Putamen (tissue), 1 donor: ENCODE measurements at regions not wholly inside any gene's neighbourhood (a gene's known extent, or its start where the extent isn't known, plus 50 kb on each side); places are given as distances from the start of the nearest gene placed in this dataset.

Source experiments
- DNase-seq: peaks from one replicate; pipeline ENCODE4 v3.0.0-alpha.2; 2016; ENCODE audit warnings: low spot score

DNA sequence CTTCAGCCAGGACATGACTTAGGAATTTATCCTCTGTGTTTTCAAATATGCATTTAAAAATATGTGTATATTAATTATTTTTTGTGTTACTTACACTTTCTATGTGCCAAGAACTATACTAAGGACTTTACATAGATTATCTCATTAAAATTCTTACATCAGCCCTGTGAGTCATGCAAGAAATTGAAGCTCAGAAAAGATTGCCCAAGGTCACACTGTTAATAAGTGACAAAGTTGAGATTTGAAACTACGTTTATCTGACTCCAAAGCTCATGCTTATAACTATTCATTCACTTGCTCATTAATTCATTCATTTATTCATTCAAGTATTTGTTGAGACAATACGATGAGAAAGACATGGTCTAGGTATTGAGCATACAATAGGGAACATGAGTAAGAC lies 62.9 kb upstream of the CHRDL1 start:
- DNase-seq: no peak

DNA sequence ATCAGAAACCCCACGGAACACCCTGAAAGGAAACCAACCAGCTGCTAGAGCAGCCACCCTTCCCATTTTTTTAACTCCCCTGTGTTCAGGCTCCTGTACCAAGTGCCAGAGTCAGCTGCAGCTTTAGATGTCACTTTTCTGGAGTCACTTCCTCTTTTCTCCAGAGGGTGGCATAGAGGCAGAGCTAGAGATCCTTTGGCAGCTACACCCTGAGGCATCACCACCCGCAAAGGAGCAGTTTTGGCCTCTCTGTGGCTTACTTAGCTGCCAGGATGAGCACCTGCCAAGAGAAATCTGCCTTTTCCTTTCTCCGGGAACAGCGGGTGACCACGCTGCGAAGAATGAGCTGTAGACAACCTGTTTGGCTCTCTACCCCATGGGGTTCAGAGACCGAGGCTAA lies 58.0 kb upstream of the CHRDL1 start:
- DNase-seq: peak; percentile 5

DNA sequence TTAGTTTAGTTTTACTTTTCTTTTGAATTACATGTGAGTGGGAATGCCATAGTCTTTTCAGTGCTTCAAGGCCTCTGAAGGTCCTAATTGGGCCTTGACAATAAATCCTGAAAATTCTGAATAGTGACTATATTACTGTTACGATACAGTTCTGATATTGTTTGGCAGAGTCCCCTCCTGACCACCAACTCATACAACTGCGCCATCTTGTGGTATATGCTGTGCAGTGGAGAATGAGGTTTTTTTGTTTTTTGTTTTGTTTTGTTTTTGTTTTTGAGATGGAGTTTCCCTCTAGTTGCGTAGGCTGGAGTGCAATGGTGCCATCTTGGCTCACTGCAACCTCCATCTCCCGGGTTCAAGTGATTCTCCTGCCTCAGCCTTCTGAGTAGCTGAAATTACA lies 56.6 kb upstream of the CHRDL1 start:
- DNase-seq: no peak

DNA sequence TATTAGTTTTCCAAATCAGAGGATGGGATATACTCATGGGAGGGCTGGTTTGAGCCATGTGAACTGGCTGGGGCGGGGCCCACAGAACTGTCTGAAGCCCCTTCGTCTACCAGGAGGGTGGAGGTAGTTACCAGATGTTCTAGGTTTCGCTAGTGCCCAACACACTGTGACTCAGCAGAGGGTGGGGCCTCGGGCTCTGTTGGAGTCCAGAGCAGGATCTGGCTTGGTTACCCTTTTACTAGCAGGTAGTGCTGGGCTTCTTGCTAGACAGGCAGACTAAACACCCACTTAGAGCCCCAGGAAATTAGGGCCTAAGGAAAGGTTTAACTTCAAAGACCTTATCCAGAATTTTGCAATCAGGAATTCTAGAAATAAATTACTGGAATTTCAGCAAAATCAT lies 56.2 kb upstream of the CHRDL1 start:
- no peak for DNase-seq

DNA sequence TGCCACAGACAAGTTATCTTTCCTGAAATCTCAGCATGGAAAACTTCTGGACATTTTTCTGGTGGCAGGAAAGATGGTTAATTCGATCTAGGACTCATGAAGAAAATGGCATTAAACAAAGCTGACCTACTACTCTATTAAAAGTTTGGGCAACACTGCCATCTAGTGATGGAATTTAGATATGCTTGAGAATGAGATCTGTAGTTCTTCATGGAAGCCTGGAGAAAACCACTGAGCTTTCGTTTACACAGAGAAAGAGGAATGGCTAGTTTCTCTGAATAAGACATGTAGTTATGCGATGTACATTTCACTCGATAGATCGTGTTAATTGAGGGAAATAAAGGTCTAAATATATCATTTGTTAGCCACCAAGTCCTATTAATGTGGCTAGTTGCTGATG lies 51.7 kb upstream of the CHRDL1 start:
- DNase-seq: peak; percentile 31

DNA sequence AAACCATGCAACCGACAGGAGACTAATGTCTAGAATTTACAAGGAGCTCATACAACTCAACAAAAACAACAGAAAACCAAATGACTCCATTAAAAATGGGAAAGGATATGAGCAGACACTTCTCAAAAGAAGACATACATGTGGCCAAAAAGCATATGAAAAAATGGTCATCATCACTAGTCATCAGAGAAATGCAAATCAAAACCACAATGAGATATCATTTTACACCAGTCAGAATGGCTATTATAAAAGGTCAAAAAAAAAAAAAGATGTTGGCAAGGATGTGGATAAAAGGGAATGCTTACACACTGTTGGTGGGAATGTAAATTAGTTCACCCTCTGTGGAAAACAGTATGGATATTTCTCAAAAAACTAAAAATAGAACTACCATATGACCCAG lies 50.5 kb upstream of the CHRDL1 start:
- no peak for DNase-seq
